ENCODE measurements at regions not wholly inside any gene's neighbourhood (a gene's known extent, or its start where the extent isn't known, plus 50 kb on each side); places are given as distances from the start of the nearest gene placed in this dataset.

DNA sequence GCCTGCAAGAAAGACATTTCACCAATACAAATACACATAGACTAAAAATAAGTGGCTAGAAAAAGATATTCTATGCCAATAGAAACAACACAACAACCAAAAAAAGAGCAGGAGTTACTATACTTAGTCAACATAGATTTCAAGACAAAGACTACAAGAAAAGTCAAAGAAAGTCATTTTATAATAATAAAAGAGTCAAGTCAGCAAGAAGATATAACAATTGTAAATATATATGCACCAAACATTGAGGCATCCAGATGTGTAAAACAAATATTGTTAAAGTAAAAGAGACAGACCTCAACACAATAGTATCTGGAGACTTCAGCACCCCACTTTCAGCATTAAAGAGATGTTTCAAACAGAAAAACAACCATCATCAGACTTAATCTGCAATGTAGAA, 104.6 kb downstream of the AMY1C start:
- in situ Hi-C loops (cut with MboI; ENCODE audit: low sequenced_read_pairs, unreplicated experiment): no loop called here
- TF ChIP-seq, protein P1, sequence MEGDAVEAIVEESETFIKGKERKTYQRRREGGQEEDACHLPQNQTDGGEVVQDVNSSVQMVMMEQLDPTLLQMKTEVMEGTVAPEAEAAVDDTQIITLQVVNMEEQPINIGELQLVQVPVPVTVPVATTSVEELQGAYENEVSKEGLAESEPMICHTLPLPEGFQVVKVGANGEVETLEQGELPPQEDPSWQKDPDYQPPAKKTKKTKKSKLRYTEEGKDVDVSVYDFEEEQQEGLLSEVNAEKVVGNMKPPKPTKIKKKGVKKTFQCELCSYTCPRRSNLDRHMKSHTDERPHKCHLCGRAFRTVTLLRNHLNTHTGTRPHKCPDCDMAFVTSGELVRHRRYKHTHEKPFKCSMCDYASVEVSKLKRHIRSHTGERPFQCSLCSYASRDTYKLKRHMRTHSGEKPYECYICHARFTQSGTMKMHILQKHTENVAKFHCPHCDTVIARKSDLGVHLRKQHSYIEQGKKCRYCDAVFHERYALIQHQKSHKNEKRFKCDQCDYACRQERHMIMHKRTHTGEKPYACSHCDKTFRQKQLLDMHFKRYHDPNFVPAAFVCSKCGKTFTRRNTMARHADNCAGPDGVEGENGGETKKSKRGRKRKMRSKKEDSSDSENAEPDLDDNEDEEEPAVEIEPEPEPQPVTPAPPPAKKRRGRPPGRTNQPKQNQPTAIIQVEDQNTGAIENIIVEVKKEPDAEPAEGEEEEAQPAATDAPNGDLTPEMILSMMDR (IDR thresholded peaks at IDR 0.05; ENCODE audit: borderline replicate concordance, control extremely low read depth, extremely low read depth, insufficient read depth, missing control alignments): no peak
- DNase-seq (ENCODE audit: low spot score): no peak

DNA sequence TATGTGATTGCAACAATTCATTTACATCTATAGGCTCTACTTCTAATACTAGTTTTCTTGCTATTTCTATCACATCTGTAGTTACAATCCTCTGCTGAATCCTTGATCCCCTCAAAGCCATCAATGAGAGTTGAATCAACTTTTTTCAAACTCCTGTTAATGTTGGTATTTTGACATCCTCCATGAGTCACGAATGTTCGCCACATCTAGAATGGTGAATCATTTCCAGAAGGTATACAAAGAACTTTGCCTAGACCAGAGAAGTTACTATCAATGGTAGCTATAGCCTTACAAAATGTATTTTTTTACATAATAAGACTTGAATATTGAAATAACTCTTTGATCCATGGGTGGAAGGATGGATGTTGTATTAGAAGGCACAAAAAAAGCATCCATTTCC, 110.0 kb downstream of the AMY1C start:
- in situ Hi-C loops (cut with MboI; ENCODE audit: low sequenced_read_pairs, unreplicated experiment): no loop called here
- no peak for DNase-seq (ENCODE audit: low spot score)
- TF ChIP-seq, protein P1 (IDR thresholded peaks at IDR 0.05; ENCODE audit: borderline replicate concordance, control extremely low read depth, extremely low read depth, insufficient read depth, missing control alignments): no peak

DNA sequence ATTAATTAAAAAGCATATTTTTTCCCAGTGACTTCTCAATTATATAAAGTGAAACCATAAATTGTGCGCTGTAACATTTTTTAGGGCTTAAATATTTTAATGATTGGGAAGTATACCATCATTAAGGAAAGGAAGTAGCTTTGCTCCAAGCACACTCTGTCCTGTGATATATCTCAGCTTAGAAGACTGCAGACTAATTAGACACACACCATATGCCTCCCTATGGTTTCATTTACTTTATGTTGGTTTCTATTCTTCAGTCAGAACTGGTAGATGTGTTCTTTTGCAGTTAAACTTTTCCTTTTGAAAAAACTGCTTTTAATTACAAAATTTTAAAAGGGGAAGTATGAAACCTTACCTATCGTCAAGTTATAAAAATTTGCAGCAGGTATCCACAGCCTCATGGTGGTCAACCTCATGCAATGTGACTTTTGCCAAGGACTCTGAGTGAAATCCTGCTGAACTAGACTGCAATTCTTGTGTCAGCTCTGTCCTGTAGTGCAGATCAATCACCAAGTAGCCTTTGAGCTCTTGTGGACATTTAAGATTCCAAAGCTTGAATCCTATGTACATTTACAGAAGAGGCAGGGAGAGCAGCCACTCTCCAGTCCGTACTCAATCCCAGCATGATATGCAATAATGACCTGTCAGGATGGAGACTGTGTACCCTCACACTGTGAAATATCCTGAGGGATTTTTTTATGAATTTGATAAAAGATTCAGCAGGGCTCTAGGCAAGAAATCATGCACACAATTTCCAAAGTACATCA, 149.1 kb downstream of the AMY1C start:
- TF ChIP-seq, protein P1 (IDR thresholded peaks at IDR 0.05; ENCODE audit: borderline replicate concordance, control extremely low read depth, extremely low read depth, insufficient read depth, missing control alignments): no peak
- DNase-seq (ENCODE audit: low spot score): no peak
- in situ Hi-C loops (cut with MboI; ENCODE audit: low sequenced_read_pairs, unreplicated experiment): no loop called here

DNA sequence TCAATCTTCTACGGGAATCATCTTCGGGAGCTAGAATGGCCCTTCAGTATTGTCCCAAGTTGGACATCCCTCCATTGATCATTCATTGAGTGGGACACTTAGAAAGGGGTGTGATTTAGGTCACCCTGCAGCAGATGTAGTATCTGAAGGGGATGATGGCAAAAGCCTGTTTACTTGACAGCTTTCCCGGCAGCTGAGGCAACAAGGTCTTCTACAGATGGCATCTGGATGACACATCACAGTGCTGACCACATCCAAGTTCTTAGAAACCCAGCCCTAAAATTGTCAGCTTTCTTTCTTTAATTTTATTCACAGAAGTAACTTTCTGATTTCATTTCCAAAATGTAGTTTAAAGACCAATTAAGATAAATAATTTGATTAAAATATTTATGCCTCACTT, 150.3 kb downstream of the AMY1C start:
- no peak for DNase-seq (ENCODE audit: low spot score)
- in situ Hi-C loops (cut with MboI; ENCODE audit: low sequenced_read_pairs, unreplicated experiment): no loop called here
- TF ChIP-seq, protein P1 (IDR thresholded peaks at IDR 0.05; ENCODE audit: borderline replicate concordance, control extremely low read depth, extremely low read depth, insufficient read depth, missing control alignments): no peak

DNA sequence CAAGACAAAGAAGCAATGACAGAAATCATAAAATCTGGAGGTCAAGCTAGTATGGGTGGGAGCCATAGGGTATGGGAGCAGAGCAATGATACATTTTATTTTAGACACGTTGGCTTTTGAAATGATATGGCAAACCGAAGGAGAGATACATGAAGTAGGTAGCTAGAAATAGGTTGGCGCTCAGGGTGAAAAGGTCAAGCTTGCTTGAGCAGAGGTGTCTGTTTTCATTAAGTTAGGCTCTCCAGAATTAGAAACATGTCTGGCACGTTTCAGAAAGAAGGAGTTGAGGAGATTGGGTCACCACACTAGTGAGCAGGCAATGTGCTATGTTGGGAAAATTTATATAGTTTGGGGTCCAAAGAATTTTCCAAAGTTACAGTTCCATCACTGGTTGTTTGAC, 151.4 kb downstream of the AMY1C start:
- in situ Hi-C loops (cut with MboI; ENCODE audit: low sequenced_read_pairs, unreplicated experiment): no loop called here
- TF ChIP-seq, protein P1 (IDR thresholded peaks at IDR 0.05; ENCODE audit: borderline replicate concordance, control extremely low read depth, extremely low read depth, insufficient read depth, missing control alignments): no peak
- no peak for DNase-seq (ENCODE audit: low spot score)

DNA sequence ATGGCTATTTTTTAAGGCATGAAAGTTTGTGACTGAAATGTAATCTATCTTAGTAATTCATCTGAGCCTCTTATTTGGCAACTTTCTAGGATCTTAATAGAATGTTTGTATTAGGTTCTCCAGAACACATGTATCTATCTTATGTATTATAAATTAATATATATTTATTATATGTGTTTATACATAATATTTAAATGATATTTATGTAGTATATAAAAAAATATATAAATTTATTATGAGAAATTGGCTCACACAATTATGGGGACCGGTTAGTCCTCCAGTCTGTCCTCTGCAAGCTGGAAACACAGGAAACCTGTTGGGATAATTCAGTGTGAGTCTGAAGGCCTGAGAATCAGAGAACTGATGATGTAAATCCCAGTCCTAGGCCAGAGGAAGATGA, 155.7 kb downstream of the AMY1C start:
- TF ChIP-seq, protein P1 (IDR thresholded peaks at IDR 0.05; ENCODE audit: borderline replicate concordance, control extremely low read depth, extremely low read depth, insufficient read depth, missing control alignments): no peak
- in situ Hi-C loops (cut with MboI; ENCODE audit: low sequenced_read_pairs, unreplicated experiment): no loop called here
- DNase-seq (ENCODE audit: low spot score): no peak

Measured in GM13976 (cell line).